ENCODE measurements at regions not wholly inside any gene's neighbourhood (a gene's known extent, or its start where the extent isn't known, plus 50 kb on each side); places are given as distances from the start of the nearest gene placed in this dataset.

DNA sequence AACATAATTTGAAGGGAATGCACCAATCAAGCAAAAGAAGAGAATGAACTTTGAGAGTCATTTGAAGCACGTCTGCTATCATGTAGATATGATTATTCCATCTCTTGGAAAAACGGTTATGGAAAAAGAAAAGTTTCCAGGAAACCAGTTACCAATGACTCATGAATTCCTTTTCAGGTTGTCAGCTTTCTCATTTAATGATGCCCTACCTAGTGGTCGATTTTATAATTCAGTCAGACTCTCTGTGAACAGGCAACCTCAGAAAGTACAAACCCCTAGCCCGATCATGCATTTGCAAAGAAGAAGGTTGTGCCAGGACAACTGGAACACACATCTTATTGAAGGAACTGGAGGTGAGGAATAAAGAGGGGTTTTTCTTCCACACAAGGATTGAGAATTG, 355.1 kb upstream of the GRIA1 start:
- no peak for TF ChIP-seq EP300 (IDR thresholded peaks at IDR 0.05; ENCODE audit: low read depth)
- TF ChIP-seq POLR2AphosphoS5 (IDR thresholded peaks at IDR 0.05) = no peak
- TF ChIP-seq, protein P1, sequence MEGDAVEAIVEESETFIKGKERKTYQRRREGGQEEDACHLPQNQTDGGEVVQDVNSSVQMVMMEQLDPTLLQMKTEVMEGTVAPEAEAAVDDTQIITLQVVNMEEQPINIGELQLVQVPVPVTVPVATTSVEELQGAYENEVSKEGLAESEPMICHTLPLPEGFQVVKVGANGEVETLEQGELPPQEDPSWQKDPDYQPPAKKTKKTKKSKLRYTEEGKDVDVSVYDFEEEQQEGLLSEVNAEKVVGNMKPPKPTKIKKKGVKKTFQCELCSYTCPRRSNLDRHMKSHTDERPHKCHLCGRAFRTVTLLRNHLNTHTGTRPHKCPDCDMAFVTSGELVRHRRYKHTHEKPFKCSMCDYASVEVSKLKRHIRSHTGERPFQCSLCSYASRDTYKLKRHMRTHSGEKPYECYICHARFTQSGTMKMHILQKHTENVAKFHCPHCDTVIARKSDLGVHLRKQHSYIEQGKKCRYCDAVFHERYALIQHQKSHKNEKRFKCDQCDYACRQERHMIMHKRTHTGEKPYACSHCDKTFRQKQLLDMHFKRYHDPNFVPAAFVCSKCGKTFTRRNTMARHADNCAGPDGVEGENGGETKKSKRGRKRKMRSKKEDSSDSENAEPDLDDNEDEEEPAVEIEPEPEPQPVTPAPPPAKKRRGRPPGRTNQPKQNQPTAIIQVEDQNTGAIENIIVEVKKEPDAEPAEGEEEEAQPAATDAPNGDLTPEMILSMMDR (IDR thresholded peaks at IDR 0.05) = no peak
- no peak for TF ChIP-seq POLR2A (IDR thresholded peaks at IDR 0.05)
- Histone ChIP-seq H3K4me3 (no peak overlapping the region), H3K4me1 (no peaks in the 10 kb centered on the region), H3K36me3 (no peaks in the 10 kb centered on the region), H3K27me3 (no peaks in the 10 kb centered on the region), H3K27ac (no peak overlapping the region), H3K9me3 (no peaks in the 10 kb centered on the region)
- no peak for DNase-seq
- intact Hi-C loops (cut with DNase I; ENCODE audit: low total_unique reads) = no loop called here
- 54 to 61% methylated on average over 4 of the region's 4 CpGs for WGBS, 2 donors (ENCODE audit: low coverage in 1 of 2)
- in situ Hi-C loops (cut with MboI; ENCODE audit: low pct_ligation_motif_present in 1 of 4, low pct_unique_long_range_greater_than_20kb in 1 of 4, low sequenced_read_pairs in 3 of 4) = loop anchor here in 2 of 4 donors (25.0 kb wide), 1 partner anchor 573 kb away; no protein-coding TSS in a partner anchor

DNA sequence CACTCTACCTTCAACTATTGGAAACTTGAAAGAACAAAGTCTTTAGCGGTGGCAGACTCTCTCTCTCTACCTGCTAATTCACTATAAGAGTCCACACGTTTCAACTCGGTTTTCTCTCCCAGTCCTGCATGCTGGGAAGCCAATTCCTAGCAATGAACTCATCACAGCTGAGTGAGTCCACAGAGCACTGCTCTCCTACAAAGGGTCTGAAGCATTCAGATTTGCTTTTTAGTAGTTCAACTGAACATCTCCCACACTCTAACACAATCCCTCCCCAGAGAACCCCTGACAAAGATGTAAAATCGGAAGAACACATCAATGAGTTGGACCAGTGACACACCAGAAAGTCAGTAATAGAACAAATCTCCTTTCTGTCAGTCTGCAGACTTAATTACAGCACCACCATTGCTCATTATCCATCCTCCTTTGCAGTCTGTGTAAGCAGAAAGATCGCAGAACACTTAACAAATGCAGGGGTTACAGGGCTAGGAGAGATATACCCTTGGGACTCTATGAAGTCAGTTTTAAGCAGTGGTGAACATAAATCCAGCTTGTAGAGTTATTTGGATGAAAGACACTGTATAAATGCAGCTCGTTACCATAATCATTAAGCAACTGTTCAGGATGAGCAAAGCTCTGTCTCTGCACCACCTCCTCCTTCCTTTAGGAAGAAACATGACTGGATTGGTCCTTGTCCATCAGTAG, 353.4 kb upstream of the GRIA1 start:
- no peaks in the 10 kb centered on the region for H3K4me1 ChIP-seq
- intact Hi-C loops (cut with DNase I; ENCODE audit: low total_unique reads) = no loop called here
- no peaks in the 10 kb centered on the region for H3K27me3 ChIP-seq
- no peaks in the 10 kb centered on the region for H3K9me3 ChIP-seq
- TF ChIP-seq POLR2AphosphoS5 (IDR thresholded peaks at IDR 0.05) = no peak
- no peak for TF ChIP-seq EP300 (IDR thresholded peaks at IDR 0.05; ENCODE audit: low read depth)
- WGBS, 2 donors (ENCODE audit: low coverage in 1 of 2) = 57 to 60% methylated on average over 5 to 6 of the region's 6 CpGs
- in situ Hi-C loops (cut with MboI; ENCODE audit: low pct_ligation_motif_present in 1 of 4, low pct_unique_long_range_greater_than_20kb in 1 of 4, low sequenced_read_pairs in 3 of 4) = loop anchor here in 2 of 4 donors (25.0 kb wide), 1 partner anchor 575 kb away; no protein-coding TSS in a partner anchor
- H3K36me3 ChIP-seq = no peaks in the 10 kb centered on the region
- H3K27ac ChIP-seq = no peak overlapping the region
- DNase-seq = no peak
- H3K4me3 ChIP-seq = no peak overlapping the region

DNA sequence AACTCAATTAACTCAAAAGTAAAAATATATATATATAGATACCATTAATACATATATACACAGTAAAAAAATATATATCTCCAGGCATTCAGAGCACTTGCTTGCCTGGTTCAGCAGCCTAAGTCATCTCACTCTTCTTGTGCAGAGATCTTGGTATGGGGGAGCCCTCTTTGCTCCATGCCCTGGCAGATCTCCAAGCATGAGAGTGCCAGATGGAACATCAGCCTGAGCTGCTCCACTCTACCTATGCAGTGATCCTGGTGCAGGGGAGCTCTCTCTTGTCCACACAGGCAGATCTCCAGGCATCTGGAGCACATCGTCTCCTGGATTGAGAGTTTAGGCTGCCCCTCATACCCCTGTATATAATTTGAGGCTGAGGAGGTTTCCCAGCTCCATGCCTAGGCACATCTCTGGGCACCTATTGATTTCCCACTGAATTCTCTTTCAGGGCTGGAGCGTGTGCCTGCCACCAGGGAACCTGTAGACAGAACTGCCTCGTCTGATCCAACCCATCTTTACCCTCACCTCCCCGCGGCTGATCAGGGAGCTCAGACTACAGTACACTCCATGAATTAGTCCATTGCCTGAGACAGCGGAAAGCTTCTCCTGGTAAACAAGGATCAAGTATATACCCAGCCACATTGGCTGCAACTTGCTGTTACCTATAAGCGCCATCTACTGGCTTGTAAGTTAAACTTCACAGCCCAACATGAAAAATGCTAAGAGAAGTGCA, 342.4 kb upstream of the GRIA1 start:
- no peaks in the 10 kb centered on the region for H3K4me1 ChIP-seq
- H3K4me3 ChIP-seq = no peak overlapping the region
- TF ChIP-seq POLR2AphosphoS5 (IDR thresholded peaks at IDR 0.05) = no peak
- TF ChIP-seq, protein P1 (IDR thresholded peaks at IDR 0.05) = peak; percentile 24 to 38 (median 27)
- no peak overlapping the region for H3K27ac ChIP-seq
- no peaks in the 10 kb centered on the region for H3K9me3 ChIP-seq
- 20 to 40% methylated on average over 1 to 6 of the region's 7 CpGs for WGBS, 2 donors (ENCODE audit: low coverage in 1 of 2)
- no peaks in the 10 kb centered on the region for H3K36me3 ChIP-seq
- DNase-seq = no peak
- intact Hi-C loops (cut with DNase I; ENCODE audit: low total_unique reads) = no loop called here
- H3K27me3 ChIP-seq = no peaks in the 10 kb centered on the region
- in situ Hi-C loops (cut with MboI; ENCODE audit: low pct_ligation_motif_present in 1 of 4, low pct_unique_long_range_greater_than_20kb in 1 of 4, low sequenced_read_pairs in 3 of 4) = loop anchor here in 3 of 4 donors (10.0 to 25.0 kb wide), 2 partner anchors 586 to 593 kb away; no protein-coding TSS in a partner anchor

DNA sequence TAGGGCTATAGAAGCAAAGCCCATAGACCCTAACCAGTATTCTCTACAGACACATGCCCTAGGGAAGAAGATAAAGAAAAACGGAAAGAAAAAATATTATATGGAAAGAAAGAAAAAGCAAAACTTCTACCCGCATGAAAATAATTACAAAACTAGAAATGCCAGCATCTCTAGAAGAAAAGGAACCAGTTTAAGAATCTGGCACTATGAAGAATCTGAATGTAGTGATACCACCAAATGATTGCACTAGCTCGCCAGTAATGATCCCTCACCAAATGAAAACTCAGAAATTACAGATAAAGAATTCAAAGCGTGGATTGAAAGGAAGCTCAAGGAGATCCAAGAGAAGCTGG, 341.9 kb upstream of the GRIA1 start:
- in situ Hi-C loops (cut with MboI; ENCODE audit: low pct_ligation_motif_present in 1 of 4, low pct_unique_long_range_greater_than_20kb in 1 of 4, low sequenced_read_pairs in 3 of 4) (loop anchor here in 3 of 4 donors (10.0 to 25.0 kb wide), 2 partner anchors 586 to 594 kb away; no protein-coding TSS in a partner anchor), intact Hi-C loops (cut with DNase I; ENCODE audit: low total_unique reads) (no loop called here)

More for the DNA sequence above, 341.9 kb upstream of the GRIA1 start:
- no peaks in the 10 kb centered on the region for H3K27me3 ChIP-seq
- no peaks in the 10 kb centered on the region for H3K36me3 ChIP-seq
- 29 to 34% methylated on average over 4 of the region's 4 CpGs for WGBS, 2 donors (ENCODE audit: low coverage in 1 of 2)
- no peaks in the 10 kb centered on the region for H3K4me1 ChIP-seq
- no peak overlapping the region for H3K4me3 ChIP-seq
- no peak overlapping the region for H3K27ac ChIP-seq
- no peak for DNase-seq
- no peaks in the 10 kb centered on the region for H3K9me3 ChIP-seq
- TF ChIP-seq, protein P1 (IDR thresholded peaks at IDR 0.05) = no peak
- TF ChIP-seq POLR2AphosphoS5 (IDR thresholded peaks at IDR 0.05) = no peak
